Heart right ventricle (tissue), 16 donors: ENCODE measurements at regions not wholly inside any gene's neighbourhood (a gene's known extent, or its start where the extent isn't known, plus 50 kb on each side); places are given as distances from the start of the nearest gene placed in this dataset.

ENCODE experiments used
- ATAC-seq, 8 donors: fragments of 200-7000 bp; cut with Tn5 transposase; one replicate each; pipeline ENCODE4 v1.9.1; 2020; ENCODE audit warnings: mild to moderate bottlenecking in 8 of 8, moderate library complexity in 8 of 8, moderate number of reproducible peaks in 1 of 8
- DNase-seq, 2 donors: peaks; one replicate each; pipeline ENCODE4 v3.0.0-alpha.2; 2020
- H3K27ac ChIP-seq, 10 donors: fragments of 200-600 bp; sonication (generic) in 2 of 10; one replicate each; pipeline versions ENCODE4 v1.5.0 to v1.8.0; 2020 to 2022; ENCODE audit warnings: mild to moderate bottlenecking in 3 of 10
- H3K27me3 ChIP-seq, 7 donors: fragments of 200-600 bp; one replicate each; pipeline ENCODE4 v1.8.0; 2021 to 2022; ENCODE audit warnings: mild to moderate bottlenecking in 2 of 7
- H3K36me3 ChIP-seq, 9 donors: fragments of 200-600 bp; sonication (generic) in 1 of 9; one replicate each; pipeline versions ENCODE4 v1.5.0 to v1.8.0; 2020 to 2022; ENCODE audit warnings: mild to moderate bottlenecking in 2 of 9
- H3K4me1 ChIP-seq, 9 donors: fragments of 200-600 bp; sonication (generic) in 1 of 9; one replicate each; pipeline versions ENCODE4 v1.5.0 to v1.8.0; 2020 to 2022; ENCODE audit warnings: mild to moderate bottlenecking in 4 of 9
- H3K4me3 ChIP-seq, 10 donors: fragments of 200-600 bp; sonication (generic) in 2 of 10; one replicate each; pipeline versions ENCODE4 v1.5.0 to v1.8.0; 2020 to 2022; ENCODE audit warnings: mild to moderate bottlenecking in 7 of 10, moderate library complexity in 2 of 10
- H3K9me3 ChIP-seq, 11 donors: fragments of 200-600 bp in 10 of 11; sonication (generic) in 2 of 11; one replicate each; pipeline versions ENCODE4 v1.5.0 to v1.8.0; 2013 to 2022; ENCODE audit warnings: mild to moderate bottlenecking in 2 of 11, control low read depth in 1 of 11, moderate library complexity in 1 of 11
- WGBS, 2 donors: extraction: QIAGEN DNeasy Blood & Tissue Kit; methylation state at CpG; one replicate each; pipeline ENCODE4 v1.1.7; 2013; ENCODE audit warnings: inconsistent platforms in 1 of 2; 5-methylcytosine and 5-hydroxymethylcytosine counted together
- intact Hi-C, 10 donors: fragments of 100-400 bp; cut with DNase I; formaldehyde crosslinking; loops; one replicate each; pipeline versions ENCODE4 v1.11.1 to v1.14.2; 2022
- TF ChIP-seq, protein P1 (sequence below), 9 donors: fragments of 200-600 bp; sonication (generic) in 2 of 9; IDR thresholded peaks; one replicate each; pipeline versions ENCODE4 v1.5.0 to v1.8.0; 2021 to 2022; ENCODE audit warnings: antibody characterized with exemption in 9 of 9, mild to moderate bottlenecking in 5 of 9, moderate library complexity in 1 of 9
- donor health status: Arrhythmogenic right ventricular cardiomyopathy.
- donor health status: ischemic (EF 13 %, LVEDD 7.1; RV severe dilation, severe dysfunction).
- donor health status: healthy with polysubstance abuse.
- donor health status: DM: no; HTN: yes; CAD: no.
- donor health status: DM: no; HTN: no; CAD: no.
- donor health status: ischemic (EF 25% LVEDD 6.9; RV normal size, moderate dysfunction).
- donor health status: ischemic (EF 25% LVEDD 5.7; RV mildly dilated, moderate dysfunction).
- donor health status: healthy.
- donor health status: DM: yes; HTN: yes; CAD: no.
- donor health status: Ischemic cardiomyopathy.
- donor health status: ischemic (EF 35%, LVEDD 5.7; RV mildly dilated, moderate dysfunction).
- donor health status: nonischemic (EF 11% LVEDD 7.7; RV severe dilation, severe dysfunction).
- donor health status: DM: yes; HTN: yes; CAD: no.
- donor health status: PGD.
- donor health status: ischemic (EF 29% LVEDD 5.4; RV normal size, mild dysfunction).
- donor health status: nonischemic (EF 23%, LVEDD 6.1; RV moderate dilation, normal function).

DNA sequence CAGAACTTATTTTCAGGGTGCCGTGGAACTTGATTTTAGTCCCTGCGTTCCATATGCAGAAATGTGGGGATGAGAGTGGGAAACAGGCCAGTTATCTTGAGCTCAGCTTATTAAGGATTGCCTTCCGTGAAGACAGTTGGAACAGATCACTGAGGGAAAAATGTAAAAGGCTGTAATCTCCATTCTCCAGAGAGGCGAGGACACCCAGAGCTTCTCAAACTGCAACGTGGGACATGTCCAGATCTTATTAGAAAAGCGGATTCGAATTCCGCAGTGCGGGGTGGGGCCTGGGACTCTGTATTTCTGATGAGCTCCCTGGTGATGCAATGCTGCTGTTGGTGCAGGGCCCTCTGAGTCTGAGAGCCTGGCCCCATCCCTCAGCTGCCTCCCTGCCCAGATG, 185.6 kb upstream of the CIBAR2 start:
- Histone ChIP-seq H3K27ac (no peak overlapping the region), H3K9me3 (no peaks in the 10 kb centered on the region), H3K4me1 (peaks cover 0 to 8% (median 5%) of the 10 kb centered on the region in 9 donors), H3K4me3 (no peak overlapping the region), H3K36me3 (no peaks in the 10 kb centered on the region), H3K27me3 (no peaks in the 10 kb centered on the region)
- TF ChIP-seq, protein P1, sequence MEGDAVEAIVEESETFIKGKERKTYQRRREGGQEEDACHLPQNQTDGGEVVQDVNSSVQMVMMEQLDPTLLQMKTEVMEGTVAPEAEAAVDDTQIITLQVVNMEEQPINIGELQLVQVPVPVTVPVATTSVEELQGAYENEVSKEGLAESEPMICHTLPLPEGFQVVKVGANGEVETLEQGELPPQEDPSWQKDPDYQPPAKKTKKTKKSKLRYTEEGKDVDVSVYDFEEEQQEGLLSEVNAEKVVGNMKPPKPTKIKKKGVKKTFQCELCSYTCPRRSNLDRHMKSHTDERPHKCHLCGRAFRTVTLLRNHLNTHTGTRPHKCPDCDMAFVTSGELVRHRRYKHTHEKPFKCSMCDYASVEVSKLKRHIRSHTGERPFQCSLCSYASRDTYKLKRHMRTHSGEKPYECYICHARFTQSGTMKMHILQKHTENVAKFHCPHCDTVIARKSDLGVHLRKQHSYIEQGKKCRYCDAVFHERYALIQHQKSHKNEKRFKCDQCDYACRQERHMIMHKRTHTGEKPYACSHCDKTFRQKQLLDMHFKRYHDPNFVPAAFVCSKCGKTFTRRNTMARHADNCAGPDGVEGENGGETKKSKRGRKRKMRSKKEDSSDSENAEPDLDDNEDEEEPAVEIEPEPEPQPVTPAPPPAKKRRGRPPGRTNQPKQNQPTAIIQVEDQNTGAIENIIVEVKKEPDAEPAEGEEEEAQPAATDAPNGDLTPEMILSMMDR (IDR thresholded peaks at IDR 0.05), result no peak
- ATAC-seq (no peak), DNase-seq (no peak)
- intact Hi-C loops, result no loop called here
- 82 to 88% methylated on average over 9 of the region's 9 CpGs for WGBS, 2 donors

DNA sequence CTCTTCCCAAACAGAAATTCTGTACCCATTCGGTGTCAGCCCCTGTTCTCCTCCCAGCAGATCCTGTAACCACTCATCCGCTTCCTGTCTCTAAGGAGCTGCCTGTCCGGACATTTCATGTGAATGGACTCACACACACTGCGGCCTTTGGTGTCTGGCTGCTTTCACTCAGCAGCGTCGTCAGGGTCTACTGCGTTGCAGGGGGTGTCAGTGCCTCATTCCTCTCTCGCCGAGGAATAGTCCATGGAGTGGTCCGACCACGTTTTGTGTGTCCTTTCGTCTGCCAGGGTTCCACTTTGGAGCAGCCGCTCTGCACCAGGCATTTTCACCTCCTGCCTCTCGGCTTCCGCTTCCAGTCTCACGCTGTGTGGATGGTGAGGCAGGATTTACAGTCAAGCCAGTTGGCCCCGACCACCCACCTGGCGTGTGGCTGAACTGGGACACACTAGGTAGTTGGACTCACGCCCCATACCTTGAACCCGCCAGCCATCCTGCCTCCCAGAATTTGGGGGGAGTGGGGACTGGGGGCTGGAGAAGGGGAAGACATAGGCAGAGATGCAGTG, 188.2 kb upstream of the CIBAR2 start:
- H3K9me3 ChIP-seq, result no peaks in the 10 kb centered on the region
- DNase-seq (no peak), ATAC-seq (no peak)
- H3K36me3 ChIP-seq, result no peaks in the 10 kb centered on the region
- 92 to 93% methylated on average over 20 of the region's 20 CpGs for WGBS, 2 donors
- intact Hi-C loops, result loop anchor here in 3 of 10 donors (10.0 kb wide), 2 partner anchors 314 to 414 kb away; partner anchors contain the start of gene GSE1 (in 2 of the 3)
- peaks cover 0 to 25% (median 18%) of the 10 kb centered on the region in 9 donors for H3K4me1 ChIP-seq
- H3K27ac ChIP-seq, result no peak overlapping the region
- TF ChIP-seq, protein P1 (IDR thresholded peaks at IDR 0.05), result no peak
- H3K27me3 ChIP-seq, result no peaks in the 10 kb centered on the region
- no peak overlapping the region for H3K4me3 ChIP-seq

DNA sequence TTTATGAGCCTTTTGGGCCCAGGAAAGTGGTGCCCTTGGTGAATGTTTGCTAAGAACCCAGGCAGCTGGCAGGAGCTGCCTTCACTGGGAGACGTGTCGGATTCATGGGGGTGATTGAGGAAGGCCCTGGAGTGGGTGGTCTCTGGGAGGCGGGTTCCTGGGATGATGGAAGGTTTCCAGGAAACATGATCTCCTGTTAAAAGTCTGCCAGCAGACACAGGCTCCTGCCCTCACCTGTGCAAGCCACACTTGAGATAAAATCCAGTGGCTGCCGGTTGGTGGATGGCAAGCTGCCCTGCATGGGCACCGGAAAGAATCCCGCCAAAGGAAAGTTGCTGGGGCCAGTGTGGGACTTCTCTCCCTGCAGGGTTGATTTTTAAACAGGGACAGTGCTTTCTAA, 189.0 kb upstream of the CIBAR2 start:
- Histone ChIP-seq H3K36me3 (no peaks in the 10 kb centered on the region), H3K27me3 (no peaks in the 10 kb centered on the region), H3K9me3 (no peaks in the 10 kb centered on the region), H3K4me1 (peaks cover 0 to 33% (median 26%) of the 10 kb centered on the region in 9 donors), H3K27ac (no peak overlapping the region), H3K4me3 (no peak overlapping the region)
- DNase-seq (no peak), ATAC-seq (no peak)
- WGBS, 2 donors, result 66 to 76% methylated on average over 6 of the region's 6 CpGs
- intact Hi-C loops, result loop anchor here in 3 of 10 donors (10.0 kb wide), 2 partner anchors 314 to 414 kb away; partner anchors contain the start of gene GSE1 (in 2 of the 3)
- TF ChIP-seq, protein P1 (IDR thresholded peaks at IDR 0.05), result no peak

DNA sequence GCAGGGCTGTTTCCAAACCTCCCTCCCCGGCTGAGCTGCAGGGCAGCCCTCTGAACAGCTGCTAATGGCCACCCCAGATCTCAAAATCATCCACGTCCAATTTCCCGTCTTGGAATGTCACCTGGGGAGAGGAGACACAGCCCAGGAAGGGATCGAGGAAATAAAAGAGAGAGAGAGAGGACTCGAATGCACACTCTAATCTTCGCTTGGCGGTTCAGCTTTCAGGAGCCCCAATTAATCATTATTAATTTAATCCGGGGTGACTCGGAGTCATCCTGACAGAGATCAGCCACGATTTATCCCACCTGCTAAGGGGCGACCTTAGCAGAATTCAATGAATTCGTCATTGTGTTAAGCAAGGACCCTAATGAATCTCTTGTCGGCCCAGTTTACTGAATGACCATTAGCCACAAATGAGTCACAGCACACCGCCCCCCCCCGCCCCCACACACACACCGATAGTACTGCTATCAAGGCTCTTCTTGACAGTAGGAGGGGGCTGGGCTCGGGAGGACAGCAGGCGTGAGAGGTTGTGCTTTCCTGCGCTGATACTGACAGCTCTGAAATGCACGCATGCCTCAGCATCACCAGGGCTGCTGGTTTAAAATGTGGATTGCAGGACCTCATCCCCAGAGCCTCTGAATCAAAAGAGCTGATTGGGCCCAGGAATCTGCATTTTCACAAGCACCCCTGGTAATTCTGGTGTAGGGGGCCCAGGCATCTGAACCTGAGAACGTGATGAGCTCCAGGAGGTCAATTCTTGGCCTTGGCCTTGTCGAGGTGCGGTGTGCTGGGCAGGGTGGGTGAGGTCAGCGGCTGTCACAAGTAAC, 190.0 kb upstream of the CIBAR2 start:
- H3K27ac ChIP-seq, result no peak overlapping the region
- H3K27me3 ChIP-seq, result no peaks in the 10 kb centered on the region
- ATAC-seq (no peak), DNase-seq (no peak)
- H3K4me3 ChIP-seq, result no peak overlapping the region
- H3K4me1 ChIP-seq, result peaks cover 0 to 43% (median 36%) of the 10 kb centered on the region in 9 donors
- WGBS, 2 donors, result 77 to 83% methylated on average over 24 of the region's 24 CpGs
- H3K36me3 ChIP-seq, result no peaks in the 10 kb centered on the region
- intact Hi-C loops, result loop anchor here in 3 of 10 donors (2.0 to 10.0 kb wide), 3 partner anchors 313 to 417 kb away; partner anchors contain the start of gene GSE1 (in 2 of the 3)
- no peaks in the 10 kb centered on the region for H3K9me3 ChIP-seq
- TF ChIP-seq, protein P1 (IDR thresholded peaks at IDR 0.05), result no peak
